Bronchial epithelial cell (primary cell): ENCODE measurements at regions not wholly inside any gene's neighbourhood (a gene's known extent, or its start where the extent isn't known, plus 50 kb on each side); places are given as distances from the start of the nearest gene placed in this dataset.
A peak's percentile ranks its signal among the peaks of the same experiment; 100 is the strongest.

Experiments
- DNase-seq: peaks from one replicate; pipeline ENCODE4 v3.0.0-alpha.2; 2010; ENCODE audit warnings: low read depth
- FAIRE-seq: peaks from 2 replicates; lab custom pipeline; 2011; peaks lifted over from hg19 to GRCh38; lab: Jason Lieb, UNC
- H3K27me3 ChIP-seq: 2 replicates; pipeline ENCODE4 v1.5.1; 2011; ENCODE audit warnings: low read length; ENCODE audit not compliant: control insufficient read depth, insufficient read depth
- H3K36me3 ChIP-seq: 2 replicates; pipeline ENCODE4 v1.5.1; 2011; ENCODE audit warnings: low read length; ENCODE audit not compliant: control insufficient read depth, insufficient read depth
- H3K4me3 ChIP-seq: 2 replicates; pipeline ENCODE4 v1.5.1; 2011; ENCODE audit warnings: mild to moderate bottlenecking, low read depth, low read length, control low read depth
- TF ChIP-seq, protein P1 (sequence below): IDR thresholded peaks from 2 replicates; pipeline ENCODE4 v1.5.1; 2011; ENCODE audit warnings: mild to moderate bottlenecking, moderate library complexity, low read length, control low read depth, inconsistent platforms; ENCODE audit not compliant: insufficient read depth, severe bottlenecking

- no peak for FAIRE-seq
- H3K4me3 ChIP-seq: no peak overlapping the region
- peaks cover 6% of the 10 kb centered on the region for H3K27me3 ChIP-seq
- TF ChIP-seq, protein P1, sequence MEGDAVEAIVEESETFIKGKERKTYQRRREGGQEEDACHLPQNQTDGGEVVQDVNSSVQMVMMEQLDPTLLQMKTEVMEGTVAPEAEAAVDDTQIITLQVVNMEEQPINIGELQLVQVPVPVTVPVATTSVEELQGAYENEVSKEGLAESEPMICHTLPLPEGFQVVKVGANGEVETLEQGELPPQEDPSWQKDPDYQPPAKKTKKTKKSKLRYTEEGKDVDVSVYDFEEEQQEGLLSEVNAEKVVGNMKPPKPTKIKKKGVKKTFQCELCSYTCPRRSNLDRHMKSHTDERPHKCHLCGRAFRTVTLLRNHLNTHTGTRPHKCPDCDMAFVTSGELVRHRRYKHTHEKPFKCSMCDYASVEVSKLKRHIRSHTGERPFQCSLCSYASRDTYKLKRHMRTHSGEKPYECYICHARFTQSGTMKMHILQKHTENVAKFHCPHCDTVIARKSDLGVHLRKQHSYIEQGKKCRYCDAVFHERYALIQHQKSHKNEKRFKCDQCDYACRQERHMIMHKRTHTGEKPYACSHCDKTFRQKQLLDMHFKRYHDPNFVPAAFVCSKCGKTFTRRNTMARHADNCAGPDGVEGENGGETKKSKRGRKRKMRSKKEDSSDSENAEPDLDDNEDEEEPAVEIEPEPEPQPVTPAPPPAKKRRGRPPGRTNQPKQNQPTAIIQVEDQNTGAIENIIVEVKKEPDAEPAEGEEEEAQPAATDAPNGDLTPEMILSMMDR: no peak
- DNase-seq: no peak
- no peaks in the 10 kb centered on the region for H3K36me3 ChIP-seq
Measured at GRCh38 chr16:54509456-54509855, 222.9 kb upstream of the IRX3 start.

DNA sequence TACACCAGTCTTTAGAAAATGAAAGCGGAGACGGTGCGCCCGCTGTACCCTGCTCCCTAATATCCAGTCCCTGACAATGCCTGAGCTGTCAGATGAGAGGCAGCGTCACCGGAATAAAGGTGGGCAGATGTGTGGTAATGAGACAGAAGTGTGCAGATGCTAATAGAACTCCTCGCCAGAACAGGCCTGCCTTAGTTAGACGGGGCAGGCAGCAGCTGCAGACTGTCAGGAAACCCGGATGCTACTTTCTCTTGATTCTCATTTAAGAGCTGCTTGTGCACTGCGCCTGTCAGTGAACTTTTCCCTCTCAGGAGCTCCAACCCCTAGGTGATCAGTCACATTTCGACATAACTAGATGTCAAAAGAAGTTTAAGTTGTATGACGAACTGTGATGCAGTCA is 221.8 kb upstream of the IRX3 start:
- DNase-seq (no peak), FAIRE-seq (no peak)
- H3K4me3 ChIP-seq: no peak overlapping the region
- TF ChIP-seq, protein P1: no peak
- no peaks in the 10 kb centered on the region for H3K36me3 ChIP-seq
- peaks cover 6% of the 10 kb centered on the region for H3K27me3 ChIP-seq

DNA sequence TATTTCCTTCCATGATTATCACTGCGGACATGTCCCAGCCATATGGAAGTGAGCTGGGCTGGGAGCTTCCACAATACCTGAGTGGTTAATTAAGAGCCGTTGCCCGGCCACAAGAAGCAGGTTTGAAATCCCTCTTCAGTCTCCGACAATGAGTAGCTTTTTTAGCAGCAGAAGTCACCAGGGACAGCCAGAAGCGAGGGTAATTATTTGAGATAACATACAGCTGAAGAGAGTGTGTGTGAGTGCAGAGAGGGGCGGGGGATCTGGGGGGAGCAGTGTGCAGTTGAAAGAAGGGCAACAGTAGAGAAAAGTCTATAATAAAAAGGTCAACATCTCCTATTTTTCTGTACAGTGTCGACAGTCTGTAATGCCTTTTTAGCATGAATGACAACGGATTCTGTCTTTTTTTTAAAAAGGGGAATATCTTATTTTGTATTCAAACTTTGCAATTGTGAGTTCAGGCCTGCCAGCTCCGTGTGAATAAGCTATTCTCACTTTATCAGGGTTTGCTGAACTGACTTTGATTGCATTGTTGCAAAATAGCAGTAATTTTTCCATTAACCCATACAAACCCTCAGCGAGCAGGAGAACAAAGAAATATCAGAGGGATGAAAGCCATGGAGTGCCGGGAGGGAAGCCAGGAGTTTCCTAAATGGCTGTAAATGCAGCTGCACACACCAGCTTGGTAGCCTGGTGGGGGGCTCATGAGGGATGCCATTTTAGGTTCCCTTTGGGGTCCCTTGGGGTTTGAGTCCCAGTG is 220.3 kb upstream of the IRX3 start:
- no peak overlapping the region for H3K4me3 ChIP-seq
- no peaks in the 10 kb centered on the region for H3K36me3 ChIP-seq
- DNase-seq (no peak), FAIRE-seq (no peak)
- TF ChIP-seq, protein P1: no peak
- H3K27me3 ChIP-seq: peaks cover 6% of the 10 kb centered on the region

GRCh38 chr16:54506214-54506580 is 219.6 kb upstream of the IRX3 start:
- H3K4me3 ChIP-seq: no peak overlapping the region
- peaks cover 6% of the 10 kb centered on the region for H3K27me3 ChIP-seq
- FAIRE-seq (no peak), DNase-seq (no peak)
- TF ChIP-seq, protein P1: no peak
- no peaks in the 10 kb centered on the region for H3K36me3 ChIP-seq

GRCh38 chr16:54505549-54506213 is 219.1 kb upstream of the IRX3 start:
- DNase-seq (peak; percentile 13), FAIRE-seq (no peak)
- Histone ChIP-seq H3K36me3 (no peaks in the 10 kb centered on the region), H3K4me3 (no peak overlapping the region), H3K27me3 (peaks cover 6% of the 10 kb centered on the region)
- TF ChIP-seq, protein P1: no peak
